Vagina (tissue), 2 donors: ENCODE measurements at regions not wholly inside any gene's neighbourhood (a gene's known extent, or its start where the extent isn't known, plus 50 kb on each side); places are given as distances from the start of the nearest gene placed in this dataset.

Experiments
- DNase-seq, 2 donors: peaks; one replicate each; pipeline ENCODE4 v3.0.0-alpha.2; 2017; ENCODE audit errors: extremely low spot score in 2 of 2
- H3K27ac ChIP-seq: fragments of 200-600 bp; sonication (generic); one replicate; pipeline ENCODE4 v1.5.1; 2019
- H3K27me3 ChIP-seq: fragments of 200-600 bp; sonication (generic); one replicate; pipeline ENCODE4 v1.5.1; 2019
- H3K36me3 ChIP-seq, 2 donors: fragments of 200-600 bp; sonication (generic); one replicate each; pipeline ENCODE4 v1.5.1; 2017 to 2019
- H3K4me1 ChIP-seq: fragments of 200-600 bp; sonication (generic); one replicate; pipeline ENCODE4 v1.5.1; 2019
- H3K4me3 ChIP-seq, 2 donors: fragments of 200-600 bp; sonication (generic); 1 replicate in 1 of 2; 2 replicates in 1 of 2; pipeline ENCODE4 v1.5.1; 2016 to 2019
- H3K9me3 ChIP-seq: fragments of 200-600 bp; sonication (generic); one replicate; pipeline ENCODE4 v1.5.1; 2019
- CTCF ChIP-seq, 3 experiments: fragments of 450-650 bp in 2 of 3; fragments of 200-600 bp in 1 of 3; sonication (generic) in 1 of 3; IDR thresholded peaks; one replicate each; pipeline ENCODE4 v1.5.1; 2017 to 2019; ENCODE audit warnings: antibody characterized with exemption in 3 of 3, mild to moderate bottlenecking in 2 of 3, moderate library complexity in 2 of 3
- POLR2A ChIP-seq, 2 donors: fragments of 450-650 bp; IDR thresholded peaks; one replicate each; pipeline ENCODE4 v1.6.1; 2017; ENCODE audit warnings: antibody characterized with exemption in 2 of 2, mild to moderate bottlenecking in 2 of 2, moderate library complexity in 2 of 2
- POLR2AphosphoS5 ChIP-seq, 2 donors: sonication (generic); formaldehyde crosslinking; IDR thresholded peaks; one replicate each; pipeline ENCODE4 v1.9.0; 2017; ENCODE audit warnings: antibody characterized with exemption in 2 of 2, mild to moderate bottlenecking in 2 of 2, low read depth in 1 of 2; ENCODE audit not compliant: insufficient read depth in 1 of 2
- intact Hi-C: fragments of 100-400 bp; cut with DNase I; formaldehyde crosslinking; loops from one replicate; pipeline ENCODE4 v1.15.1; 2023

GRCh38 chr10:28211759-28212158 lies 91.1 kb downstream of the MPP7 start:
- H3K4me1 ChIP-seq, result no peaks in the 10 kb centered on the region
- no peaks in the 10 kb centered on the region for H3K9me3 ChIP-seq
- intact Hi-C loops, result no loop called here
- H3K27ac ChIP-seq, result no peak overlapping the region
- no peak overlapping the region for H3K4me3 ChIP-seq
- H3K27me3 ChIP-seq, result no peaks in the 10 kb centered on the region
- H3K36me3 ChIP-seq, result no peaks in the 10 kb centered on the region
- DNase-seq, result no peak
- TF ChIP-seq POLR2AphosphoS5 (IDR thresholded peaks at IDR 0.05; ENCODE audit: insufficient read depth in 1 of 2, low read depth in 1 of 2), result no peak
- TF ChIP-seq CTCF (IDR thresholded peaks at IDR 0.05), result no peak
- TF ChIP-seq POLR2A (IDR thresholded peaks at IDR 0.05), result no peak

GRCh38 chr10:28207799-28208198 lies 95.1 kb downstream of the MPP7 start:
- no peaks in the 10 kb centered on the region for H3K27me3 ChIP-seq
- no peaks in the 10 kb centered on the region for H3K9me3 ChIP-seq
- no peak overlapping the region for H3K27ac ChIP-seq
- no peak overlapping the region for H3K4me3 ChIP-seq
- no peak for DNase-seq
- no peaks in the 10 kb centered on the region for H3K4me1 ChIP-seq
- intact Hi-C loops, result no loop called here
- no peak for TF ChIP-seq POLR2AphosphoS5 (IDR thresholded peaks at IDR 0.05; ENCODE audit: insufficient read depth in 1 of 2, low read depth in 1 of 2)
- no peak for TF ChIP-seq CTCF (IDR thresholded peaks at IDR 0.05)
- TF ChIP-seq POLR2A (IDR thresholded peaks at IDR 0.05), result no peak
- no peaks in the 10 kb centered on the region for H3K36me3 ChIP-seq

GRCh38 chr10:28202941-28203352 lies 99.9 kb downstream of the MPP7 start:
- TF ChIP-seq CTCF (IDR thresholded peaks at IDR 0.05) (no peak), POLR2A (IDR thresholded peaks at IDR 0.05) (no peak), POLR2AphosphoS5 (IDR thresholded peaks at IDR 0.05; ENCODE audit: insufficient read depth in 1 of 2, low read depth in 1 of 2) (peak in 1 of 2 donors; percentile 36)
- no peaks in the 10 kb centered on the region for H3K27me3 ChIP-seq
- H3K9me3 ChIP-seq, result no peaks in the 10 kb centered on the region
- no peaks in the 10 kb centered on the region for H3K4me1 ChIP-seq
- intact Hi-C loops, result no loop called here
- no peak overlapping the region for H3K27ac ChIP-seq
- no peaks in the 10 kb centered on the region for H3K36me3 ChIP-seq
- DNase-seq, result no peak
- H3K4me3 ChIP-seq, result no peak overlapping the region

- no peak for DNase-seq
- Histone ChIP-seq H3K9me3 (no peaks in the 10 kb centered on the region), H3K36me3 (no peaks in the 10 kb centered on the region), H3K4me3 (no peak overlapping the region), H3K27ac (no peak overlapping the region), H3K27me3 (no peaks in the 10 kb centered on the region), H3K4me1 (no peaks in the 10 kb centered on the region)
- TF ChIP-seq POLR2A (IDR thresholded peaks at IDR 0.05), result no peak
- TF ChIP-seq POLR2AphosphoS5 (IDR thresholded peaks at IDR 0.05; ENCODE audit: insufficient read depth in 1 of 2, low read depth in 1 of 2), result no peak
- no peak for TF ChIP-seq CTCF (IDR thresholded peaks at IDR 0.05)
- intact Hi-C loops, result no loop called here
Observed at GRCh38 chr10:28201410-28202400, 101.2 kb downstream of the MPP7 start.

GRCh38 chr10:28200775-28201174 lies 102.1 kb downstream of the MPP7 start:
- intact Hi-C loops, result no loop called here
- Histone ChIP-seq H3K27ac (no peak overlapping the region), H3K27me3 (no peaks in the 10 kb centered on the region), H3K4me3 (no peak overlapping the region), H3K9me3 (no peaks in the 10 kb centered on the region), H3K36me3 (no peaks in the 10 kb centered on the region), H3K4me1 (no peaks in the 10 kb centered on the region)
- DNase-seq, result no peak
- TF ChIP-seq POLR2A (IDR thresholded peaks at IDR 0.05) (no peak), POLR2AphosphoS5 (IDR thresholded peaks at IDR 0.05; ENCODE audit: insufficient read depth in 1 of 2, low read depth in 1 of 2) (no peak), CTCF (IDR thresholded peaks at IDR 0.05) (no peak)
